GM12872 (cell line): ENCODE measurements at regions not wholly inside any gene's neighbourhood (a gene's known extent, or its start where the extent isn't known, plus 50 kb on each side); places are given as distances from the start of the nearest gene placed in this dataset.

ENCODE experiments used
- CTCF ChIP-seq: IDR thresholded peaks from 3 replicates; pipeline ENCODE4 v1.5.1; 2011; ENCODE audit warnings: low read depth, mild to moderate bottlenecking, low read length, moderate library complexity; ENCODE audit not compliant: insufficient read depth

GRCh38 chr18:35770376-35771014, 189.0 kb downstream of the GALNT1 start:
- TF ChIP-seq CTCF = no peak

DNA sequence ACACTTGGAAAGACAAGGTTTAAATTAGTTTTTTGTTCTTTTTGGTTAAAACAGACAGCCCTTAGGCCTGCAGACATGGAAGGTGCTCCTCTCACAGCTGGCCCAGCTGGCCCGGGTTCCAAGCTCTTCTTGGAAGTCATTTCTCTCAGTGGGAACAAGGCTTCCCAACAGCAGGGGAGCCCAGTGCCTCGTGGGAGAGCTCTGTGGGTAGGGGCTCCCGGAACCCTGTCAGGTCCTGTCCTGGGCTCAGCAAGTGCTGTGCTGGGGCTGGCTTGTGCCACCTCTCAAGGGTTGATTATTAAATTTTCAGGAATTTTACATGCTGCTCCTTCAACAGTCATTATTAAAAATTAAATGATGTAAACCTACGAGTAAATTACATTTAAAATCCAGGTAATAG, 189.6 kb downstream of the GALNT1 start:
- no peak for TF ChIP-seq CTCF

DNA sequence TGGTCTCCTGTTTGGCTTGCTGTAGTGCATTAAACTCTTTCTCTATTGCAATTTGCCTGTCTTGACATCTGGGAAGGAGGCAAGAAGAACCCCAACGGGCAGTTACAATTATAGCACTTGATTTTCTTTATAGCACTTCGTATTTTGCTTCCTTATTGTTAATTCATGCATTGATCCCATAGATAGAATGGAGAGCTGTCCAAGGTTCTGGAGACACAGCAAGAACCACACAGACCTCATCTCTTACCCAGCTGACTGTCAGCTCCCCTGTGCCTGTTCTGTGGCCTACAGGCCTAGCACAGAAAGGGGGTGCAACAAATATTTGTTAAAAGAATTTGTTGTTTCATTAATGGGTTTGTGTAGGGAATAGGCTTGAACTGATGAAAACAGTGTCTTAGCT, 194.3 kb downstream of the GALNT1 start:
- no peak for TF ChIP-seq CTCF

GRCh38 chr18:35776473-35776872, 194.9 kb downstream of the GALNT1 start:
- no peak for TF ChIP-seq CTCF

GRCh38 chr18:35777039-35777438, 195.4 kb upstream of the RMP24 start:
- TF ChIP-seq CTCF = peak; percentile 42; the same call in 2 of the 3 replicates

DNA sequence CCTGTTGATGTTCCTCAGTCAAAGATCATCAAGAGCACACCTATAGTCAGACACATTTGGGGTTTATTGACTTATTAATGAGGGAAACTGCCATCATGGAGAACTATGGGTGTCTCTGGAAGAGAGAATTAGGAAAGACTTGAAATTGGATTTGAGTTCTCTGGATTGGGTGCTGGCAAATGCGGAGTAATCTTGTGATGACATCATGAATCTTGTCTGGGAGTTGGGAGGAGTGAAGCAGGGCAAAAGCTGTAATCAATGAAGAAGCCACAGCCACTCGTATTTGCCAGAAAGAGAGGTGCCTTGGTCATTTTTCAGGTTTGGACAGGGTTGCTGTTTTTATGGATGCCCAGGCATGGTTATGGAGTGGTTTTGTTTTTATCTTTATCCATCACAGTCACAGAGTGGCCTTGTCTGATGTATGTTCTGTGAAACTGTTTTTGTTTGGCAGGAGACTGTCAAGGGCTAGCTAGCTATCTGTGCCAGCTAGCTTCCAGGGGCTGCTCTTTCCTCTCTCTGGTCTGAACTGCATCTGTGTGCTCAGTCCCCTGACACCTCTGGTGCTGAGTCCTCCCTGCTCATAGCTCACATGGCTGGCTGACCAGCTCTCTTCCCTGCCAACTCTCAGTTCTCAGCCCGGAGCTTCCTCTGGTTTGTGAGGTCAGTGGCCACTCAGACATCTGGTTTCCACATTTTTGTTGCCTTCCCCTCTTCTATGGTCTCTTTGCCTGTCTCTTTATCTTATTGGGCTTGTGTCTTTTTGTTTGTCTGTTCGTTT, 193.4 kb upstream of the RMP24 start:
- TF ChIP-seq CTCF = no peak

DNA sequence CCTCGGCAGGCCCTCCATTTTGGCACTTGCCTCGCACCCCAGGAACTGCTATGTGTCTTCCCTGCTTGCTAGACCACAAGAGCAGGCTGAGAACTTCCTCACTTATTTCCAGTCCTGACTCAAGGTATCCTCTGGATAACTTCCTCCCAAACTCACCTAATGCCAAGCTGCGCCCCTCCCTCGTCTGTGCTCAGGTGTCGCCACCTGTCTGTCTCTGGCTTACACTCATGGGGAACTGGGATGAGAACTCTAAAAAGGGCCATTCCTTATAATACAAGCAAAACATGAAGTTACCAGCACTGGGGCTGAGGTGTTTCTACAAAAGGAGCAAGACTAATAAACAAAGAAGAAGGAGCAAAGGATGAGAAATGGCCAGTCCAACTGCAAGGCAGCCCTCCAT, 191.5 kb upstream of the RMP24 start:
- TF ChIP-seq CTCF = no peak
